ENCODE measurements at regions not wholly inside any gene's neighbourhood (a gene's known extent, or its start where the extent isn't known, plus 50 kb on each side); places are given as distances from the start of the nearest gene placed in this dataset.

GRCh38 chrX:7378406-7378805 lies 230.5 kb upstream of the PUDP start:
- Histone ChIP-seq H3K27ac (no peak overlapping the region), H3K4me3 (no peak overlapping the region), H3K36me3 (no peaks in the 10 kb centered on the region), H3K4me1 (no peaks in the 10 kb centered on the region), H3K9me3 (no peaks in the 10 kb centered on the region), H3K27me3 (no peaks in the 10 kb centered on the region)
- TF ChIP-seq, protein P1, sequence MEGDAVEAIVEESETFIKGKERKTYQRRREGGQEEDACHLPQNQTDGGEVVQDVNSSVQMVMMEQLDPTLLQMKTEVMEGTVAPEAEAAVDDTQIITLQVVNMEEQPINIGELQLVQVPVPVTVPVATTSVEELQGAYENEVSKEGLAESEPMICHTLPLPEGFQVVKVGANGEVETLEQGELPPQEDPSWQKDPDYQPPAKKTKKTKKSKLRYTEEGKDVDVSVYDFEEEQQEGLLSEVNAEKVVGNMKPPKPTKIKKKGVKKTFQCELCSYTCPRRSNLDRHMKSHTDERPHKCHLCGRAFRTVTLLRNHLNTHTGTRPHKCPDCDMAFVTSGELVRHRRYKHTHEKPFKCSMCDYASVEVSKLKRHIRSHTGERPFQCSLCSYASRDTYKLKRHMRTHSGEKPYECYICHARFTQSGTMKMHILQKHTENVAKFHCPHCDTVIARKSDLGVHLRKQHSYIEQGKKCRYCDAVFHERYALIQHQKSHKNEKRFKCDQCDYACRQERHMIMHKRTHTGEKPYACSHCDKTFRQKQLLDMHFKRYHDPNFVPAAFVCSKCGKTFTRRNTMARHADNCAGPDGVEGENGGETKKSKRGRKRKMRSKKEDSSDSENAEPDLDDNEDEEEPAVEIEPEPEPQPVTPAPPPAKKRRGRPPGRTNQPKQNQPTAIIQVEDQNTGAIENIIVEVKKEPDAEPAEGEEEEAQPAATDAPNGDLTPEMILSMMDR (IDR thresholded peaks at IDR 0.05) = no peak
- intact Hi-C loops (cut with DNase I) = no loop called here
- no peak for DNase-seq (ENCODE audit: low spot score in 2 of 2)

- Histone ChIP-seq H3K4me3 (no peak overlapping the region), H3K9me3 (peaks cover 0 to 6% of the 10 kb centered on the region in 2 donors), H3K4me1 (no peaks in the 10 kb centered on the region), H3K27ac (no peak overlapping the region), H3K27me3 (no peaks in the 10 kb centered on the region), H3K36me3 (no peaks in the 10 kb centered on the region)
- no peak for DNase-seq (ENCODE audit: low spot score in 2 of 2)
- TF ChIP-seq, protein P1 (IDR thresholded peaks at IDR 0.05) = no peak
- intact Hi-C loops (cut with DNase I) = no loop called here
Measured at GRCh38 chrX:7372825-7373525, 225.0 kb upstream of the PUDP start.

DNA sequence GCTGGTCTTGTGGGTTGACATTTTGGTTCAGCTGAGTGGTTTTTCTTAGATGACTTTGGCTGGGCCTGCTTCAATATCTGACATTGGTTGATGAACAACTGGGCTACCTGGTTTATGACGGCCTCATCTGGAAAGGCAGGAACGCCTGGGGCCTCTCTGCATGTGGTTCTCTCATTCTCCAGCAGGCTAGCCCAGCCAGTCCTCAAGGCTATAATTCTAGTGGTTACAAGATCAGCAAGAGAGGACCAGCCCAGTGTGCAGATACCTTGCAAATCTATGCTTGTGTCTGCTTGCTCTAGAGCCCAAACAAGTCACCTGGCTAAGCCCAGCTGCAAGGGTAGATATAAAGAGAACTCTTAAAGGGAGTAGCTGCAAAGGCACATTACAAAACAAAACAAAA lies 214.2 kb upstream of the PUDP start:
- no peak for DNase-seq (ENCODE audit: low spot score in 2 of 2)
- H3K4me1 ChIP-seq = no peaks in the 10 kb centered on the region
- H3K27ac ChIP-seq = no peak overlapping the region
- H3K9me3 ChIP-seq = no peaks in the 10 kb centered on the region
- TF ChIP-seq, protein P1 (IDR thresholded peaks at IDR 0.05) = no peak
- intact Hi-C loops (cut with DNase I) = no loop called here
- no peak overlapping the region for H3K4me3 ChIP-seq
- H3K36me3 ChIP-seq = no peaks in the 10 kb centered on the region
- no peaks in the 10 kb centered on the region for H3K27me3 ChIP-seq

DNA sequence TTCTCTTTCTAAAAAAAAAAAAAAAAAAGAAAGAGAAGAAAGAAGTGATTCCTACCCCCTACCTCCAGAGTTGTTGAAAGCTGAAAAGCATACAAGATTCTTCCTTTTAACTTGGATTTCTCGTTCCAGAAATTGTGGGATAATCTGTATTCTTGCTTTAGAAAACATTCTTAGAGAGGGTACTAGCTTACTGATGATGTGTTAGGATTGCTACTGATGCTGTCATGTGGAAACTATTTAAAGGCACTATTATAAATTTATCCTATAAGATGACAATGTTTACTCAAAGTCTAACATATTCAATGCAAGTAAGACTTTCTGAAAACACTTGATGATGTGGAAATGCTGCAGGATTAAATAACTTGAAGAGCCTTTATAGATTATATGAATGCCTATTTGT lies 204.0 kb upstream of the PUDP start:
- Histone ChIP-seq H3K9me3 (no peaks in the 10 kb centered on the region), H3K36me3 (no peaks in the 10 kb centered on the region), H3K27me3 (no peaks in the 10 kb centered on the region), H3K4me3 (no peak overlapping the region), H3K27ac (no peak overlapping the region), H3K4me1 (no peaks in the 10 kb centered on the region)
- TF ChIP-seq, protein P1 (IDR thresholded peaks at IDR 0.05) = no peak
- DNase-seq (ENCODE audit: low spot score in 2 of 2) = no peak
- intact Hi-C loops (cut with DNase I) = no loop called here

DNA sequence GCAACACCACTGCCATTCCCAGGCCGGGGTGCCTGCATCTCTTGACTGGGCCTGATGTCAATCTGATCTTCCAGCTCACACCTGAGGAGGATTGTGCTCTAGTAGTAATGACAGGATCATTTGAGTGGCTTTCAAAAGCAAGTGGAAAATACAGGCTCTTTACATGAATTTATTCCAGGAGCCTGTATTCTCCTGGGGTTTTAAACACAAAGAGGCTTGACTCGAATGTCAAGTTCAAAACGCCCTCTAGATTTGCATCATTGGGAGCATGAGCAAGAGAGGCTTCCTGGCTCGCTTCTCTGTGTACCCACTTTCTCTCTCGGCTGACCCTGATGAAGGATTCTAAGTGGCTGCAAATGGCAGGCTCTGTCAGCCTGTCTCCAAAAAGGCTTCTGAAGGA lies 199.5 kb upstream of the PUDP start:
- no peaks in the 10 kb centered on the region for H3K9me3 ChIP-seq
- H3K27me3 ChIP-seq = no peaks in the 10 kb centered on the region
- no peaks in the 10 kb centered on the region for H3K4me1 ChIP-seq
- H3K36me3 ChIP-seq = no peaks in the 10 kb centered on the region
- H3K4me3 ChIP-seq = no peak overlapping the region
- intact Hi-C loops (cut with DNase I) = no loop called here
- no peak overlapping the region for H3K27ac ChIP-seq
- DNase-seq (ENCODE audit: low spot score in 2 of 2) = no peak
- TF ChIP-seq, protein P1 (IDR thresholded peaks at IDR 0.05) = no peak

- Histone ChIP-seq H3K9me3 (no peaks in the 10 kb centered on the region), H3K4me1 (no peaks in the 10 kb centered on the region), H3K36me3 (no peaks in the 10 kb centered on the region), H3K27me3 (no peaks in the 10 kb centered on the region), H3K27ac (no peak overlapping the region), H3K4me3 (no peak overlapping the region)
- intact Hi-C loops (cut with DNase I) = no loop called here
- no peak for DNase-seq (ENCODE audit: low spot score in 2 of 2)
- TF ChIP-seq, protein P1 (IDR thresholded peaks at IDR 0.05) = no peak
Measured at GRCh38 chrX:7346021-7346420, 198.1 kb upstream of the PUDP start.
